ENCODE measurements at regions not wholly inside any gene's neighbourhood (a gene's known extent, or its start where the extent isn't known, plus 50 kb on each side); places are given as distances from the start of the nearest gene placed in this dataset.

- TF ChIP-seq PATZ1 (CRISPR knock-in tag; IDR thresholded peaks at IDR 0.05; ENCODE audit: borderline replicate concordance) (no peak), POU6F1 (CRISPR knock-in tag; IDR thresholded peaks at IDR 0.05; ENCODE audit: borderline replicate concordance, low read depth) (no peak), ZFP3 (CRISPR knock-in tag; IDR thresholded peaks at IDR 0.05) (no peak), ZFP30 (CRISPR knock-in tag; IDR thresholded peaks at IDR 0.05) (no peak), RARB (CRISPR knock-in tag; IDR thresholded peaks at IDR 0.05) (no peak), GLIS3 (CRISPR knock-in tag; IDR thresholded peaks at IDR 0.05) (no peak), SNAI2 (CRISPR knock-in tag; IDR thresholded peaks at IDR 0.05) (no peak), ZNF565 (CRISPR knock-in tag; conservative IDR thresholded peaks at IDR 0.05; ENCODE audit: low read depth) (no peak), TCF4 (CRISPR knock-in tag; IDR thresholded peaks at IDR 0.05; ENCODE audit: borderline replicate concordance) (no peak), BACH2 (CRISPR knock-in tag; IDR thresholded peaks at IDR 0.05; ENCODE audit: borderline replicate concordance) (no peak), CSRNP3 (CRISPR knock-in tag; IDR thresholded peaks at IDR 0.05) (no peak), ZNF8 (CRISPR knock-in tag; IDR thresholded peaks at IDR 0.05) (no peak)
Observed at GRCh38 chr11:82239498-82239897, 494.2 kb downstream of the FAM181B start.

All from SK-N-SH treated with all-trans-retinoic acid at 6 μM for 48 hours (cell line).